ENCODE measurements at regions not wholly inside any gene's neighbourhood (a gene's known extent, or its start where the extent isn't known, plus 50 kb on each side); places are given as distances from the start of the nearest gene placed in this dataset.

DNA sequence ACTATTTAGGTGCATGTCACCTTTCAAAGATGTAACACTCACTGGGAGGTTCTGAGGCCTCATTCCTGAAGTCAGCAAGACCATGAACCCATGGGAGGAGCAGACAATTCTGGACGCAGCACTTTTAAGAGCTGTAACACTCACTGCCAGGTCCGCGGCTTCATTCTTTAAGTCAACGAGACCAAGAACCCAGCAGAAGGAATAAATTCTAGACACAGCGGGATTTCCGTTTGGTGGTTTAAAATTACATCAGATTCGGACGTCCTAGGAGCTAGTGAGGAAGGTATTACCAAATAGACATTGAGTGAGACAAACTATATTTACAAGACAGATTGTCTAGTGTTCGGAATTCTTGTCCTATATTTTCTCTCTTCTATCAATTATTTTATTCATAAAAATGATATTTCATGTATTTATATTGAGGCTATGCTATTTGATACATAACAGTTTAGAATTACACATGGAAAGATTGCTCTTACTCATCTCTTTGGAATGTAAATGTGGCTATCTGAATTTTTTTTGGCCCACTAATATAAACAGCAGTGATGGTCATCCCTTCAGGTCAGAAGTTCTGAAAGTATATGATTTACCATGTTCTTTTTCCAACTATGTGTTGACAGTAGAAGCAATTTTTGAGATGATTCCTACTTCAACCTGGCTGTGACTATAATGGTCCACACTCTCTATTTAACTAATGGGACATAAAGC lies 1973.0 kb upstream of the FLRT2 start:
- no peaks in the 10 kb centered on the region for H3K4me1 Mint-ChIP-seq
- DNase-seq (ENCODE audit: low spot score) (no peak), ATAC-seq (no peak)
- H3K36me3 Mint-ChIP-seq, result 0 out of 2 replicates have a peak, but pooled peaks cover 6% of the 10 kb centered on the region
- no peak overlapping the region for H3K4me3 Mint-ChIP-seq
- CTCF ChIA-PET, result no interaction called here
- POLR2A ChIA-PET, result no interaction called here
- TF ChIP-seq GTF2I (CRISPR knock-in tag; conservative IDR thresholded peaks at IDR 0.05) (no peak), NFYB (CRISPR knock-in tag; conservative IDR thresholded peaks at IDR 0.05; ENCODE audit: low read depth) (no peak), GABPB1 (CRISPR knock-in tag; IDR thresholded peaks at IDR 0.05) (no peak), EMX1 (CRISPR knock-in tag; IDR thresholded peaks at IDR 0.05) (no peak), FOXP4 (CRISPR knock-in tag; IDR thresholded peaks at IDR 0.05) (no peak), PRRX2 (CRISPR knock-in tag; IDR thresholded peaks at IDR 0.05) (no peak), CREM (CRISPR knock-in tag; IDR thresholded peaks at IDR 0.05) (no peak), ZBTB21 (CRISPR knock-in tag; IDR thresholded peaks at IDR 0.05; ENCODE audit: borderline replicate concordance) (no peak), TCF7 (CRISPR knock-in tag; IDR thresholded peaks at IDR 0.05; ENCODE audit: low read depth) (no peak), E2F4 (CRISPR knock-in tag; IDR thresholded peaks at IDR 0.05; ENCODE audit: borderline replicate concordance, low read depth) (no peak), RELA (CRISPR knock-in tag; IDR thresholded peaks at IDR 0.05; ENCODE audit: borderline replicate concordance) (no peak), IRF2 (CRISPR knock-in tag; IDR thresholded peaks at IDR 0.05; ENCODE audit: borderline replicate concordance, low read depth) (no peak), TEAD4 (CRISPR knock-in tag; IDR thresholded peaks at IDR 0.05) (no peak), ZBTB43 (CRISPR knock-in tag; IDR thresholded peaks at IDR 0.05) (no peak)
- TF ChIP-seq, protein P1, sequence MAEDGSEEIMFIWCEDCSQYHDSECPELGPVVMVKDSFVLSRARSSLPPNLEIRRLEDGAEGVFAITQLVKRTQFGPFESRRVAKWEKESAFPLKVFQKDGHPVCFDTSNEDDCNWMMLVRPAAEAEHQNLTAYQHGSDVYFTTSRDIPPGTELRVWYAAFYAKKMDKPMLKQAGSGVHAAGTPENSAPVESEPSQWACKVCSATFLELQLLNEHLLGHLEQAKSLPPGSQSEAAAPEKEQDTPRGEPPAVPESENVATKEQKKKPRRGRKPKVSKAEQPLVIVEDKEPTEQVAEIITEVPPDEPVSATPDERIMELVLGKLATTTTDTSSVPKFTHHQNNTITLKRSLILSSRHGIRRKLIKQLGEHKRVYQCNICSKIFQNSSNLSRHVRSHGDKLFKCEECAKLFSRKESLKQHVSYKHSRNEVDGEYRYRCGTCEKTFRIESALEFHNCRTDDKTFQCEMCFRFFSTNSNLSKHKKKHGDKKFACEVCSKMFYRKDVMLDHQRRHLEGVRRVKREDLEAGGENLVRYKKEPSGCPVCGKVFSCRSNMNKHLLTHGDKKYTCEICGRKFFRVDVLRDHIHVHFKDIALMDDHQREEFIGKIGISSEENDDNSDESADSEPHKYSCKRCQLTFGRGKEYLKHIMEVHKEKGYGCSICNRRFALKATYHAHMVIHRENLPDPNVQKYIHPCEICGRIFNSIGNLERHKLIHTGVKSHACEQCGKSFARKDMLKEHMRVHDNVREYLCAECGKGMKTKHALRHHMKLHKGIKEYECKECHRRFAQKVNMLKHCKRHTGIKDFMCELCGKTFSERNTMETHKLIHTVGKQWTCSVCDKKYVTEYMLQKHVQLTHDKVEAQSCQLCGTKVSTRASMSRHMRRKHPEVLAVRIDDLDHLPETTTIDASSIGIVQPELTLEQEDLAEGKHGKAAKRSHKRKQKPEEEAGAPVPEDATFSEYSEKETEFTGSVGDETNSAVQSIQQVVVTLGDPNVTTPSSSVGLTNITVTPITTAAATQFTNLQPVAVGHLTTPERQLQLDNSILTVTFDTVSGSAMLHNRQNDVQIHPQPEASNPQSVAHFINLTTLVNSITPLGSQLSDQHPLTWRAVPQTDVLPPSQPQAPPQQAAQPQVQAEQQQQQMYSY (CRISPR knock-in tag; IDR thresholded peaks at IDR 0.05), result no peak
- TF ChIP-seq, protein P2, sequence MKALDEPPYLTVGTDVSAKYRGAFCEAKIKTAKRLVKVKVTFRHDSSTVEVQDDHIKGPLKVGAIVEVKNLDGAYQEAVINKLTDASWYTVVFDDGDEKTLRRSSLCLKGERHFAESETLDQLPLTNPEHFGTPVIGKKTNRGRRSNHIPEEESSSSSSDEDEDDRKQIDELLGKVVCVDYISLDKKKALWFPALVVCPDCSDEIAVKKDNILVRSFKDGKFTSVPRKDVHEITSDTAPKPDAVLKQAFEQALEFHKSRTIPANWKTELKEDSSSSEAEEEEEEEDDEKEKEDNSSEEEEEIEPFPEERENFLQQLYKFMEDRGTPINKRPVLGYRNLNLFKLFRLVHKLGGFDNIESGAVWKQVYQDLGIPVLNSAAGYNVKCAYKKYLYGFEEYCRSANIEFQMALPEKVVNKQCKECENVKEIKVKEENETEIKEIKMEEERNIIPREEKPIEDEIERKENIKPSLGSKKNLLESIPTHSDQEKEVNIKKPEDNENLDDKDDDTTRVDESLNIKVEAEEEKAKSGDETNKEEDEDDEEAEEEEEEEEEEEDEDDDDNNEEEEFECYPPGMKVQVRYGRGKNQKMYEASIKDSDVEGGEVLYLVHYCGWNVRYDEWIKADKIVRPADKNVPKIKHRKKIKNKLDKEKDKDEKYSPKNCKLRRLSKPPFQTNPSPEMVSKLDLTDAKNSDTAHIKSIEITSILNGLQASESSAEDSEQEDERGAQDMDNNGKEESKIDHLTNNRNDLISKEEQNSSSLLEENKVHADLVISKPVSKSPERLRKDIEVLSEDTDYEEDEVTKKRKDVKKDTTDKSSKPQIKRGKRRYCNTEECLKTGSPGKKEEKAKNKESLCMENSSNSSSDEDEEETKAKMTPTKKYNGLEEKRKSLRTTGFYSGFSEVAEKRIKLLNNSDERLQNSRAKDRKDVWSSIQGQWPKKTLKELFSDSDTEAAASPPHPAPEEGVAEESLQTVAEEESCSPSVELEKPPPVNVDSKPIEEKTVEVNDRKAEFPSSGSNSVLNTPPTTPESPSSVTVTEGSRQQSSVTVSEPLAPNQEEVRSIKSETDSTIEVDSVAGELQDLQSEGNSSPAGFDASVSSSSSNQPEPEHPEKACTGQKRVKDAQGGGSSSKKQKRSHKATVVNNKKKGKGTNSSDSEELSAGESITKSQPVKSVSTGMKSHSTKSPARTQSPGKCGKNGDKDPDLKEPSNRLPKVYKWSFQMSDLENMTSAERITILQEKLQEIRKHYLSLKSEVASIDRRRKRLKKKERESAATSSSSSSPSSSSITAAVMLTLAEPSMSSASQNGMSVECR (CRISPR knock-in tag; IDR thresholded peaks at IDR 0.05; ENCODE audit: borderline replicate concordance), result no peak
- TF ChIP-seq, protein P3, sequence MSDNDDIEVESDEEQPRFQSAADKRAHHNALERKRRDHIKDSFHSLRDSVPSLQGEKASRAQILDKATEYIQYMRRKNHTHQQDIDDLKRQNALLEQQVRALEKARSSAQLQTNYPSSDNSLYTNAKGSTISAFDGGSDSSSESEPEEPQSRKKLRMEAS (CRISPR knock-in tag; IDR thresholded peaks at IDR 0.05), result no peak
- H3K9me3 Mint-ChIP-seq, result peaks cover 15% of the 10 kb centered on the region
- H3K27ac Mint-ChIP-seq, result no peak overlapping the region
- H3K27me3 Mint-ChIP-seq (ENCODE audit: low read depth), result no peaks in the 10 kb centered on the region; the same call in 1 of the 2 replicates

All from WTC11 (cell line).